Endodermal cell (in vitro differentiated cells): ENCODE measurements at regions not wholly inside any gene's neighbourhood (a gene's known extent, or its start where the extent isn't known, plus 50 kb on each side); places are given as distances from the start of the nearest gene placed in this dataset.

Experiments used
- DNase-seq: peaks from one replicate; pipeline ENCODE4 v3.0.0-alpha.2; 2017
- H3K27ac ChIP-seq: 2 replicates; pipeline ENCODE4 v1.5.1; 2013; ENCODE audit warnings: mild to moderate bottlenecking, low read depth, low read length, moderate library complexity
- H3K27me3 ChIP-seq: 2 replicates; pipeline ENCODE4 v1.6.1; 2013; ENCODE audit warnings: mild to moderate bottlenecking, low read length, moderate library complexity; ENCODE audit not compliant: insufficient read depth, control insufficient read depth, poor library complexity, severe bottlenecking
- H3K36me3 ChIP-seq: 2 replicates; pipeline ENCODE4 v1.7.0; 2013; ENCODE audit warnings: mild to moderate bottlenecking, low read length, moderate library complexity; ENCODE audit not compliant: control insufficient read depth, insufficient read depth
- H3K4me1 ChIP-seq: one replicate; pipeline ENCODE4 v1.7.0; 2013; ENCODE audit warnings: low read length; ENCODE audit not compliant: control insufficient read depth, insufficient read depth
- H3K4me3 ChIP-seq: 2 replicates; pipeline ENCODE4 v1.5.1; 2013; ENCODE audit warnings: mild to moderate bottlenecking, low read length, moderate library complexity
- H3K9ac ChIP-seq: 2 replicates; pipeline ENCODE4 v1.6.1; 2013; ENCODE audit warnings: mild to moderate bottlenecking, low read length, moderate library complexity; ENCODE audit not compliant: poor library complexity, severe bottlenecking; ENCODE audit errors: extremely low read depth
- H3K9me3 ChIP-seq: 2 replicates; pipeline ENCODE4 v1.6.1; 2013; ENCODE audit warnings: mild to moderate bottlenecking, low read length, moderate library complexity; ENCODE audit not compliant: control insufficient read depth
- H3K27ac Mint-ChIP-seq: 2 replicates; pipeline ENCODE4 v1.8.0; 2020; ENCODE audit warnings: mixed read lengths
- H3K27me3 Mint-ChIP-seq: 2 replicates; pipeline ENCODE4 v1.8.0; 2021; ENCODE audit warnings: mild to moderate bottlenecking, mixed read lengths; ENCODE audit not compliant: insufficient read depth
- H3K36me3 Mint-ChIP-seq: 2 replicates; pipeline ENCODE4 v1.8.0; 2020; ENCODE audit warnings: low read depth, mixed read lengths
- H3K4me1 Mint-ChIP-seq: 2 replicates; pipeline ENCODE4 v1.8.0; 2020; ENCODE audit warnings: mixed read lengths
- H3K4me3 Mint-ChIP-seq: 2 replicates; pipeline ENCODE4 v1.8.0; 2020; ENCODE audit warnings: mild to moderate bottlenecking, moderate library complexity, mixed read lengths
- H3K9me3 Mint-ChIP-seq: 2 replicates; pipeline ENCODE4 v1.8.0; 2020; ENCODE audit warnings: mild to moderate bottlenecking, mixed read lengths
- WGBS, 2 experiments: methylation state at CpG; one replicate each; pipeline versions ENCODE4 v1.1.5 to v1.1.7; 2013; ENCODE audit warnings: missing lambda C conversion rate in 2 of 2, mixed read lengths in 1 of 2; ENCODE audit not compliant: insufficient coverage in 1 of 2, insufficient read length in 1 of 2; 5-methylcytosine and 5-hydroxymethylcytosine counted together
- TF ChIP-seq, protein P1 (sequence below): fragments of 200-600 bp; sonication (generic); conservative IDR thresholded peaks from 2 replicates; pipeline ENCODE4 v1.5.0; 2021; ENCODE audit warnings: antibody characterized with exemption, mild to moderate bottlenecking

DNA sequence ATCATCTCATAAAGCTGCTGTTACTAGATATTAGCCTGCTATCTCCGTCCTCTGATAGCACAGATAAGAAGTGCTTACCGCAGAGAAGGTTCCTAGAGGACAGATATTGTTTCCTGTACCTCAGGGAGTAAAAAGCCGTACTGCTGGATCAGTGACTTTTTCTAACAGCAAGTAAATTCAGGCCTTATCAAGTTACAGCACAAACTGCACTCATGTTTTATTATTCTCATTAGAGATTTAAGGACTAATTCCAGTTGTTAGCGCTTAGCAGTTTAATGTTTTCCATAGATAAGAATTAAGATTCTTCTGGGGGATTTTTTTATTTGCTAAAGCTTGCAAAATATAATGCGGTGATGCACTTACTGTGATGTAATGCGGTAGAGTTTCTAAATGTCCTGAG is 119.0 kb upstream of the OBI1 start:
- H3K27ac ChIP-seq, result no peak overlapping the region
- peaks cover 59% of the 10 kb centered on the region for H3K27me3 Mint-ChIP-seq
- no peak overlapping the region for H3K4me3 ChIP-seq
- TF ChIP-seq, protein P1, sequence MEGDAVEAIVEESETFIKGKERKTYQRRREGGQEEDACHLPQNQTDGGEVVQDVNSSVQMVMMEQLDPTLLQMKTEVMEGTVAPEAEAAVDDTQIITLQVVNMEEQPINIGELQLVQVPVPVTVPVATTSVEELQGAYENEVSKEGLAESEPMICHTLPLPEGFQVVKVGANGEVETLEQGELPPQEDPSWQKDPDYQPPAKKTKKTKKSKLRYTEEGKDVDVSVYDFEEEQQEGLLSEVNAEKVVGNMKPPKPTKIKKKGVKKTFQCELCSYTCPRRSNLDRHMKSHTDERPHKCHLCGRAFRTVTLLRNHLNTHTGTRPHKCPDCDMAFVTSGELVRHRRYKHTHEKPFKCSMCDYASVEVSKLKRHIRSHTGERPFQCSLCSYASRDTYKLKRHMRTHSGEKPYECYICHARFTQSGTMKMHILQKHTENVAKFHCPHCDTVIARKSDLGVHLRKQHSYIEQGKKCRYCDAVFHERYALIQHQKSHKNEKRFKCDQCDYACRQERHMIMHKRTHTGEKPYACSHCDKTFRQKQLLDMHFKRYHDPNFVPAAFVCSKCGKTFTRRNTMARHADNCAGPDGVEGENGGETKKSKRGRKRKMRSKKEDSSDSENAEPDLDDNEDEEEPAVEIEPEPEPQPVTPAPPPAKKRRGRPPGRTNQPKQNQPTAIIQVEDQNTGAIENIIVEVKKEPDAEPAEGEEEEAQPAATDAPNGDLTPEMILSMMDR, result no peak
- H3K27me3 ChIP-seq, result peaks cover 87% of the 10 kb centered on the region
- DNase-seq, result no peak
- no peaks in the 10 kb centered on the region for H3K4me1 ChIP-seq
- H3K27ac Mint-ChIP-seq, result no peak overlapping the region
- H3K9me3 ChIP-seq, result no peaks in the 10 kb centered on the region
- H3K9ac ChIP-seq, result no peak overlapping the region
- H3K4me1 Mint-ChIP-seq, result peaks cover 14% of the 10 kb centered on the region
- 79 to 82% methylated on average over 5 to 6 of the region's 6 CpGs for WGBS, 2 experiments
- no peaks in the 10 kb centered on the region for H3K9me3 Mint-ChIP-seq
- no peaks in the 10 kb centered on the region for H3K36me3 ChIP-seq
- H3K4me3 Mint-ChIP-seq, result no peak overlapping the region
- no peaks in the 10 kb centered on the region for H3K36me3 Mint-ChIP-seq

DNA sequence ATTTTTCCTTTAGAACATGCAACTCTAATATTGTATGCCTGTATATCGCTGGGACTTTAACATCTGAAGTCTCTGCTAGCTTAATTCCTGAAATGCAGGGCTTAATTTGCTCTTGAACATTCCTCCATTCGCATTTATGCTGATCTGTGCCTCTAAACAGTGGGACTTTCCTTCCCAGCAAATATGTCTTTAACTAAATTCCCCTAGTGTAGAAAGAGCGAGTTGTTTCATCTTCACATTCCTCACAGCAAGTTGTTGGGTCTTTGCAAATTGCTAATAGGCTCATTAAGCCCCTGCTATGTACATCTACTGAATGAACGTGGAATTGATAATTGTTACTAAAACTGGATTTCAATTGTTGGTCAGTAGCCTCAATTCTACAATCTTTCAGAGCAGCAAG is 118.4 kb upstream of the OBI1 start:
- H3K27me3 ChIP-seq, result peaks cover 92% of the 10 kb centered on the region
- Mint-ChIP-seq H3K27me3 (peaks cover 57% of the 10 kb centered on the region), H3K9me3 (no peaks in the 10 kb centered on the region), H3K4me3 (no peak overlapping the region), H3K4me1 (peaks cover 14% of the 10 kb centered on the region), H3K27ac (no peak overlapping the region), H3K36me3 (no peaks in the 10 kb centered on the region)
- no peak overlapping the region for H3K4me3 ChIP-seq
- no peaks in the 10 kb centered on the region for H3K9me3 ChIP-seq
- H3K9ac ChIP-seq, result no peak overlapping the region
- H3K4me1 ChIP-seq, result no peaks in the 10 kb centered on the region
- DNase-seq, result no peak
- WGBS, 2 experiments, result 64 to 92% methylated on average over 3 to 4 of the region's 4 CpGs
- no peaks in the 10 kb centered on the region for H3K36me3 ChIP-seq
- H3K27ac ChIP-seq, result no peak overlapping the region
- TF ChIP-seq, protein P1, result no peak

DNA sequence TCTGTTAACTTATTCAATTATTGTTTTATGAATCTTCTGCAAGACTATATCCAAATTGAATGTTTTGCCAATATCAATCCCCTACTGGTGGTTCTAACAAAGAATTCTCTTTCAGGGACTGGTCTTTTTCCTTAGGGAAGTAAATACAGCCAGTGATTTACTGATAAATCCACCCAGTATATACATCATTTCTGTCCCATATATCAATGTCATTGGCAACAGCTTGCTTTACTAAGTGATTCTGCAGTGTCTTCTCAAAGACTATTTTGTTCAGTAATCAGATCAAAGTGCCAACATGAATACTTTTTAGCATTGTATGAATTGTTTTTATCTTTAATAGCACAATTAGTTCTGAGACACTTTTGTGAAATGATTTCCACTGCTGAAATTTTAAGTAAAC is 114.0 kb upstream of the OBI1 start:
- Mint-ChIP-seq H3K4me1 (peaks cover 11% of the 10 kb centered on the region), H3K27me3 (peaks cover 26% of the 10 kb centered on the region), H3K4me3 (no peak overlapping the region), H3K27ac (no peak overlapping the region), H3K9me3 (no peaks in the 10 kb centered on the region), H3K36me3 (no peaks in the 10 kb centered on the region)
- Histone ChIP-seq H3K4me1 (no peaks in the 10 kb centered on the region), H3K4me3 (no peak overlapping the region), H3K9me3 (no peaks in the 10 kb centered on the region), H3K36me3 (no peaks in the 10 kb centered on the region), H3K27ac (no peak overlapping the region), H3K27me3 (peaks cover 58% of the 10 kb centered on the region), H3K9ac (no peak overlapping the region)
- TF ChIP-seq, protein P1, result no peak
- no peak for DNase-seq
